Iris pigment epithelial cell (primary cell): ENCODE measurements at regions not wholly inside any gene's neighbourhood (a gene's known extent, or its start where the extent isn't known, plus 50 kb on each side); places are given as distances from the start of the nearest gene placed in this dataset.
"Not testable (repeated sequence)": the region's sequence is repeated elsewhere in the genome, so short reads cannot be mapped to it uniquely, and the experiment has no call there.

Experiments used
- DNase-seq: peaks from one replicate; pipeline ENCODE4 v3.0.0-alpha.2; 2011; ENCODE audit warnings: low read depth

DNA sequence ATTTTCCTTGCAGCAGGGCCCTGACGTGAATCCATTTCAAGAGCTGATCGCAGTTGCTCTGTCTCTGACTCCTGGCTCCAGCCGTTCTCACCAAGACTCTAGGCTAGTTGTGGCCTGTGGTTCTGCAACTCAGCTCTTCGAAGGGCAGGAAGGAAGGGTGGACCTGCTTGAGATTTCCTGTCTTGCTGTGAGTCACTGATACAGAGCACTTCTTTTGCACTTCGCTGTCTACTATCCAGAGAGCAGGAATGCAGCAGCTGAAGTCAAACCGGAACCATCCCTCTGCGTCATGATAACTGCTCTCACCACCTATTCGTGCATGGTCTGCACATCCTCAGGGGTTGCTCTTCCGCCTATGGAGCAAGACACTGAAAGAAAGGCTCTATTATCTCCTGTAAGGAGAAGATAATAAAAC is 59.7 kb downstream of the RAP2B start:
- peak; percentile 100 for DNase-seq

DNA sequence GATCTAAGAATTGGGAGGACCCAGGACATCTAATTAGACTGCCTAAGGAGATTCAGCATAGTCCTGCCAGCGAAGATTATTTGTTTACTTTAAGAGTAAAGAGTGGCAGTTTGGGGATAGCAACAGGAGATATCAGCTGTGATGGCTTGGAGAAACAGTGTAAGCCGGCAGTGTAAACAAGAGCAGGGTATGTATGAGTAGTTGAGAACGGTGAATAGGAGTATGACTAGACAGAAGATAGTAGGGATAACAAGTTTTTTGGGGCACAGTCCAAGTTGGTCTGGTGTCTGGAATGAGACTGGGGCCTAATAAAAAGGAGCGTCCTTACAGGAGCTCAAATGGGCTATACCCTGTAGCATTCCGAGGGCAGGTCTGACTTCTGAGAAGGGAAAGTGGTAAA is 64.9 kb downstream of the RAP2B start:
- DNase-seq, result not testable (repeated sequence)

DNA sequence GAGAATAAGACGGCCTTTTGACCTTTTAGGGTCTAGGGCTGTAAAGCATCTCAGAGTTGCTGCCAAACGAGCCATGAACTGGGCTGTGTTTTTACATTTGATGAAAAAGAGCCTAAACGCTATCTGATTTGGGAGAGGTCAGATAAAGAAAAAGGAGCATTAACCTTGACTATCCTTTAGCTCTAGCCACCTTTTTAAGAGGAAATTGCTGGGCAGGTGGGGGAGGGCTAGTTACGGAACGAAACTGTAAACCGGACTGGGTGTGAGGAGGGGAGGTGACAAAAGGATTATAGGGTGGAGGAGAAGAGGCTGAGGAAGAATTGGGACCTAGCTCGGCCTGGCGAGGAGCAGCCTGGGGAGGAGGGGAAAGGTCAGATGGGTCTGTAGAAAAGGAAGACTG is 68.4 kb downstream of the RAP2B start:
- not testable (repeated sequence) for DNase-seq

DNA sequence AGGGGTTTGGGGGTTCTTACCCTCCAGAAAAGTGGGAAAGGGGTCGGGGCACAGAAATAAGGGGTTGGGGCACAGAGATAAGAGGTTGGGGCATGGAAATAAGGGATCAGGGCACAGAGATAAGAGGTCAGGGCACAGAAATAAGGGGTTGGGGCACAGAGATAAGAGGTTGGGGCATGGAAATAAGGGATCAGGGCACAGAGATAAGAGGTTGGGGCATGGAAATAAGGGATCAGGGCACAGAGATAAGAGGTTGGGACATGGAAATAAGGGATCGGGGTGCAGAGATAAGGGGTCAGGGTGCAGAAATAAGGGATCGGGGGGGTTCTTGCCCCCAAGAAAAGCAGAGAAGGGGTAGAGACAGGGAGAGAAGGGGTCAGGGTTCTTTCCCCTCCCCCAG is 69.2 kb downstream of the RAP2B start:
- DNase-seq, result not testable (repeated sequence)

DNA sequence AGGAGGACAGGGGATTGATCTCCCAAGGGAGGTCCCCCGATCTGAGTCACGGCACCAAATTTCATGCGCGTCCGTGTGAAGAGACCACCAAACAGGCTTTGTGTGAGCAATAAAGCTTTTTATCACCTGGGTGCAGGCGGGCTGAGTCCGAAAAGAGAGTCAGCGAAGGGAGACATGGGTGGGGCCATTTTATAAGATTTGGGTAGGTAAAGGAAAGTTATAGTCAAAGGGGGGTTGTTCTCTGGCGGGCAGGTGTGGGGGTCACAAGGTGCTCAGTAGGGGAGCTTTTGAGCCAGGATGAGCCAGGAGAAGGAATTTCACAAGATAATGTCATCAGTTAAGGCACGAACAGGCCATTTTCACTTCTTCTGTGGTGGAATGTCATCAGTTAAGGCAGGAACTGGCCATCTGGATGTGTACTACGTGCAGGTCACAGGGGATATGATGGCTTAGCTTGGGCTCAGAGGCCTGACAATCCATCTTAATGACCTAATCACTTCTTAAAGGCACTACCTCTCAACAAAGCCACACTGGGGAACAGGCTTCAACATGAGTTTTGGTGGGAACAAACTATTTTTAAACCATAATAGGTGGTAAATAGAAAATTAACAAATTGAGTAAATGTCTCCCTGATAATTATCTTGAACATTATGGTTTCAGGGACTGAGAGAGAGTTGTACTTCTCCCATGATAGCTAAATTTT is 70.2 kb downstream of the RAP2B start:
- peak; percentile 43 for DNase-seq

DNA sequence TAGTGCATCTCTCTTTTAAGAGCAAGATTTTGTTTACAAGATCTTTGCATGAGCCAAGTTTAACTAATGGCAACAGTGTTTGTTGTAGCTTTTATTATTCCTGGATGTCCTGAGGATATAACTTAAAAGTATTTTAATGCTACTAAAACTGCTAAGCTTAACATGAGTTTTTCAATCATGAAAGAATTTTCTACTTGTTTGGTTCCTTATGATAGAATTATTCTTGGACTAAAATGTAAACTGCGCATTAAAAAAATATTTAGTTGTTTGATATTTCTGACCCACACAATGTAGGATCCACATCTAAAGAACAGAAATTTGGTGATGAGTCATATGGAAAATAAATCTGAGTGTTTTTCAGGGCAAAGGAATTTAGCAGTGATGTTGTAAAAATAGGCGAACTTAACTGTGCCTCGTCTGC is 70.8 kb downstream of the RAP2B start:
- DNase-seq, result peak; percentile 84

DNA sequence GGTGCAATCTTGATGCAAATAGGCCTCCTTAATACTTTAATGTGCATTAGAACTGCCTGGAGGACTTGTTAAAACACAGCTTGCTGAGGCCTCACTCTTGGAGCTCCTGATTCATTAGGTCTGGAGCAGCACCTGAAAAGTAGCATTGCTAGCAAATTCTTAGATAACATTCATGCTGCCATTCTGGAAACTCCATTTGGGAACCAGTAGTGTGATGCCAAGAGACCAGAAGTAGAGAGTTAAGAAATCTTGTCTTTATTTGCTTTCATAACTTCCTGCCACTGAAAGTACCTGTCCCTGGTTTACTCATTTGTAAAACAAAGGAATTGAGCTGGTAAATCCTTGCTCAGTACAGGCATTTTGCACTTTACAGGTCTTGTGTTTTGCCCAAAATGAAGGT is 72.0 kb downstream of the RAP2B start:
- DNase-seq, result no peak

DNA sequence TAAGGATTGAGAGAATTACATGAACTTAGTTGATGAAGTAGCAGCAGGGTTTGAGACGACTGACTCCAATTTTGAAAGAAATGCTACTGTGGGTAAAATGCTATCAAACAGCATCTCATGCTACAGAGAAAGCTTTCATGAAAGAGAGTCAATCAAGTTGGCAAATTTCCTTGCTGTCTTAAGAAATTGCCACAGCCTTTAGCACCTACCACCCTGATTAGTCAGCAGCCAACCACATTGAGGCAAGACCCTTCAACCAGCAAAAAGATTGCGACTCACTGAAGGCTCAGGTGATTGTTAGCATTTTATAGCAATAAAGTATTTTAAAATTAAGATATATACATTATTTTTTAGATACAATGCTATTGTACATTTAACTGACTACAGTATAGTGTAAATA is 80.9 kb downstream of the RAP2B start:
- DNase-seq, result no peak

DNA sequence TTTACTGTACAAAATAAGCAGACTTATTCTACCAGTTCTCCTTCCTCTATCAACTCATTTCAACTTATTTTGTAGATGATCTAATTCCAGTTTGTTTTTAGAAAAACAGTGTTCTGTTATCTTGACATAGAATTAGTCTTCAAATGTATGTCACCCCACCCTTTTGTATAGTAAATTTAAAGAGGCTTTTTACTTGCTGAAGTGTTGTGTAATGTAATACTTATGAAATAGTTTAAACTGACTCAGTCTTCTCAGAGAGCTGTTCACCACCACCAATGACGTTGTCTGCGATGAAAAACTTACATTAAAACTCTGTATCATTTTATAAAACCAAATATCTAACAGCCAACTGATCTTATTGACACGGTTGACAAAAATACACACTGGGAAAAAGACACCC is 82.9 kb downstream of the RAP2B start:
- peak; percentile 60 for DNase-seq

DNA sequence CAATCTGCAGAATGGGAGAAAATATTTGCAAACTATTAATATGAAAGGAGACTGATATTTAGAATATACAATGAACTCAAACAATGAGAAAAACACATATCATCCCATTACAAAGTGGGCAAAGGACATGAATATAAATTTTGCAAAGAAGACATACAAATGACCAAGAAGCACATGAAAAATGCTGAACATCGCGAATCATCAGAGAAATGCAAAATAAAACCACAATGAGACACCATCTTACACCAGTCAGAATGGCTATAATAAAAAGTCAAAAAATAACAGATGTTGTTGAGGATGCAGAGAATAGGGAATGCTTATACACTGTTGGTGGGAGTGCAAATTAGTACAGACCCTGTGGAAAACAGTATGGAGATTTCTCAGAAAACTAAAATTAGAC is 83.6 kb downstream of the RAP2B start:
- DNase-seq, result no peak

DNA sequence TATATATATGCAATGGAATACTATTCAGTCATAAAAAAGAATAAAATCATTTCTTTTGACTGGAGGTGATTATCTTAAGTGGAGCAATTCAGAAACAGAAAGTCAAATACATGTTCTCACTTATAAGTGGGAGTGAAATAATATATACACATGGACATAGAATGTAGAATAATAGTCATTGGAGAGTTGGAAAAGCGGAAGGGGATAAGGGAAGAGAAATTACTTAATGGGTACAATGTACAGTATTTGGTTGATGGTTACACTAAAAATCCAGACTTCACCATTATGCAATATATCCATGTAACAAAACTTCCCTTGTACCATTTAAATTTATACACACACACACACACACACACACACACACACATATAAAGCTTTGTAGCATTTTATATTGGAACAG is 84.3 kb downstream of the RAP2B start:
- DNase-seq, result no peak

DNA sequence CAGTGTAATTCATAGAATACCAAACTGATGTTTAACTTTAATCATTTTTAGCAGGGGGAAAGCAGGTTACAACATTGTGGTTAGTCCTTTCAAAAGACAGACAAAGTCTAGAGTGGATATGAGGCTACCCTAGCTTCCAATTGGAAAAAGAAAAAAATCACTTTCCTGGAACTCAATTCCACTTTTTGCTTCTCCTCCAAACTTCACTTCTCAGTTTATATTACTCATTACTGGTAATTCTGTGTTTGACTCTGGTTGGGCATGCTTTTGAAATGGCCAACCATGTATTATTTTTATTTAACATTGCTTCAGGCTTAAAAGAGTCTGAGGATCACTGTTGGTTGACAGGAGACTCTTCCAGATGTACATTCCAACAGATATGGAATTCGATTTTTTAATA is 84.8 kb downstream of the RAP2B start:
- peak; percentile 61 for DNase-seq

DNA sequence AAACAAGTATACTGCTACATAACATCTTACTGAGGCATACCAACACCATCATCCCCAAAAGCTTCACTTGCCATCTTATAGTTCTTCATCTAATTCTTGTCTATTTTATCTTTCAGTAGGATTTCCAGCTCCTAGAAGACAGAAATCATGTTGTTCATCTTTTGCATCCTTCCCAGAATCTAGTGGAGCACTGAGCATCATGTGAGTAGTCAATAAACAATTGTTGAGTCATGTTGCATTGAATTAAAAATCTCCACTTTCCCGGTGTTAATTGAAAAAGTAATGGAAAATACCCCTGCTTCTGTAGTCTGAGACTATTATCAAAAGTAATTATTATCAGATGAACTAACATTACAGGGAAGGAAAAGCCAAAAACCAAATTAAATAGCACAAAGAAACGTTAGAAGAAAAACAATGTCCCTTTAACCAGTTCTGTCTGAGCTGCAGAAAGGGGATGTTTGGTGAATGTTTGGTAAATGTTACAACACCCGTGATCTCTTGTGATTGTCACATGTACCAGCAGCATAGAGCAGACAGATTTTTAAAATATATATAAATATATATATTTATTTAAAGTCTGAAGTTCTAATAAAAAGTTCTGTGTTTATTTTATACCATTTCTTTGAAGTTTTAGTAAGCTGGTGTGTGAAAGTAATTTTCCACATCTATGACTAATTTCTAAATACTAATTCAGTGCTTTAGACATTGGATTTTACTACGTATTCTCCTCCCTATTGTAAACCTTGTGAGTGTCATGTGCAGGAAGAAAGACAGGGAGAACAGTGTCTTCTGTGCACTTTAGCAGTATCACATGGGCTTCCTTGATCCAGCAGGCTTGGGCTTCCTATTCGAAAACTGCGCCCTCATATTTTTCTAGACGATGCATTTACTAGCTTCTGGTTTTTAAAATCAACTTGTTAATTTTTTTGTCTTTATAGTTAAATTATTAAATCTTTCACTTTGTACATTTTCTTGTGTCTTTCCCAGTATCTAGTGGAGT is 85.6 kb downstream of the RAP2B start:
- DNase-seq, result no peak

DNA sequence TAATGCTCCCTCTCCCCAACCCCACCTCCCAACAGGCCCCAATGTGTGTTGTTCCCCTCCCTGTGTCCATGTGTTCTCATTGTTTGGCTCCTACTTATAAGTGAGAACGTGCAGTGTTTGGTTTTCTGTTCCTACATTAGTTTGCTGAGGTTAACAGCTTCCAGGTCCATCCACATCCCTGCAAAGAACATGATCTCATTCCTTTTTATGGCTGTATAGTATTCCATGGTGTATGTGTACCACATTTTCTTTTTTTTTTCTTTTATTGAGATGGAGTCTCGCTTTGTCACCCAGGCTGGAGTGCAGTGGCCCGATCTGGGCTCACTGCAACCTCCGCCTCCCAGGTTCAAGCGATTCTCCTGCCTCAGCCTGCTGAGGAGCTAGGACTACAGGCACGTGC is 86.8 kb downstream of the RAP2B start:
- not testable (repeated sequence) for DNase-seq

DNA sequence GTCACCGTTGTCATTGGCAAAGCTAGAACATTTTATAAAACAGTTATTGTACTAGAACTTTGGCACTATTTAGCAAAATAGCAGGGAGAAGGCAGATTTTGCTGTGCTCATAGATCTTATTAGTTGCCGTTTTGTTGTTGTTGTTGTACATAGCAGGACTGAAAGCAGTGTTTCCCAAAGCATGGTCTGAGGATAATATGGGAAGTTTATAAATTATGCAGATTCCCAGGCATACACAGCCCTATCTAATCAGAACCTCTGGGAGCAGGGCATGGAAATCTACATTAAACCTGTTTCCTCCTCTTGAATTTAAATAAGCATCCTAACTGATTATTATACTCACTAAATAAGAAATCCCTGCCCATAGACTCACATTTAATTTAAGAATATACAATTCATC is 87.9 kb downstream of the RAP2B start:
- DNase-seq, result no peak

DNA sequence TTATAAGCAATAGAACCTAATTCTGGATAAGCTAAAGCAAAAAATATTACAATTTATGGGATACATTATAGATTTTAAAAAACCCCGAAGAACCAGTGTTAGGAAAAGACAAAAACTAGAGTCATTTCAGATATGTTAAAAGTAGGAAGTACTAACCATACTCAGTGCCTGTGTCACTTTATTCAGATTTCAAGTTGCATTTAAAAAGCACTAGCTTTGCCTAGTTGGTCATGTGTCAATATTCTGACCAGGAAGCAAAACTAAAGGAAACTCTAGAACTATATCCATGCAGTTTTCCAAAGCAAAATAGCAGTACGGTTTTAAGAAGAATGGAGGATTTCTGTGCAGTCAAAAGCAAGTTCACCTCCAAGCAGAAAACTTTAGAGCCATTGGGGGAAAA is 88.4 kb downstream of the RAP2B start:
- no peak for DNase-seq

DNA sequence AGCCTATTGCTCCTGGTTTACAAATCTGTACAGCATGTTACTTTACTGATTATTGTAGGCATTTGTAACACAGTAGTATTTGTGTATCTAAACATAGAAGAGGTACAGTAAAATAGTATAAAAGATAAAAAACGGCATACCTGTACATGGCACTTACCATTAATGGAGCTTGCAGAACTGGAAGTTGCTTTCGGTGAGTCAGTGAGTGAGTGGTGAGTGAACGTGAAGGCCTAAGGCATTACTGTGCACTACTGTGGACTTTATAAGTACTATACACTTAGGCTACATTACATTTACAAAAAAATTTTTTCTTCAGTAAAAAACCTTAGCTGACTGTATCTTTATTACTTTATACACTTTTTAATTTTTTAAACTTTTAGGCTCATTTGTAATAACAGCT is 90.9 kb downstream of the RAP2B start:
- DNase-seq, result peak; percentile 37

DNA sequence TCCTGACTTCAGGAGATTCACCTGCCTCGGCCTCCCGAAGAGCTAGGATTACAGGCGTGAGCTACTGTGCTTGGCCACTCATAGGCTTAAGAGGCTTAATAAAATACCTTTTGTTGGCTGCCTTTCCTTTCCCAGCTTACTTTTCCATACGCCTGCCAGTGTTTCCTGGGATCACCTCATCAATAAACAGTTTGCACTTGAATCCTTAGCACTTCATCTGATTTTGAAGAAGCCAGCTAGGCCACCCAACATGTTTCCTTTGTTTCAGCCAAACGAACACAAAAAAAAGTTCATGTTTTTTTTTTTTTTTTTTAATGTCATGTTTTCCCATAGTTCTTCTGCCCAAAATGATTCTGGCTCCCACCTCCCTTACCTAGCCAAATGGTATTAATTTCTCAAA is 92.3 kb downstream of the RAP2B start:
- DNase-seq, result no peak

DNA sequence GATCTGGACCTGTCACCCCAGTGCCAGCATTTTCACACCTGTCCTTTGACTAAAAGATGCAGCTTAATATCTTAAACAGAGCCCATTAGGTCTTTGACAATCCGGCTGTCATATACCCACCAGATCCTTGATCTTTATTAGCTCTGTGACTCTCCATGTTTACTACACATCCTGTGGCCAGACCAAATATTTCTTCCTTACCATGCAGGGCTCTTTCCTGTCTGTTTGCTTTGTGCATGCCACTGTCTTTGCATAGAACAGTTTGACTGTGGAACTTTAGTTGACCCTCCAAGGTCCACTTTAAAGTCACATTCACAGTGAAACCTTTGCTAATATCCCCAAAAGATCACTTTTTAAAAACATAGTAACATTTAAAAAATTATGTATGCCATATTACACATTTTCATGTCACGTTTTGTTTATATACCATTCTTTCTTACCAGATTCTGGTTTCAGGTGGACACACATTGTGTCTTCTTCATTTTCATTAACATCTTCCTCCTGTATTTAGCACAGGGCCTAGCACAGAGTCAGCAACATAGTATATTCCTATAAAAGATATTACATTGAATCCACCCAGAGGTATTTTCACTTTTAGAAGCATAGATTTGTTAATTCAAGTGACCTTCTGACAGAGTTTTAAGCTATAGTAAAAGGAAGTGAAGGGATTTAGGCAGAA is 95.8 kb downstream of the RAP2B start:
- no peak for DNase-seq

DNA sequence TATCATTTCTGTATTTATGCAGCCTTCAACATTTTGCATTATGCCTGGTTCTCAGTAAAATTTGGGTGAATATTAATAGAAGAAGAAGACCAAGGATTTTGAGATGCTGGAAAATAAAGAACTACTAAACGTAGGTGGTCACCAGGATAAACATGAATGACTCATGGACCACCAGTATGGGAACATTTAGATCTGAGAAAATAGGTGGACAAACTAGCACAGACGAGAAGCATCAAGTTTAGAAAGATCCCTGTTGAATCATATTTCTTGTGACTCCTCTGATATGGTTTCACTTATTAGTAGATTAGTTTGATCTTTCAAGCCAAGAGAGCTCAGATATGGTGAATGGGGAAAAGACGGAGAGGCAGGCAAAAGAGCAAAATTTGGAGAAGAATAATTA is 97.9 kb downstream of the RAP2B start:
- DNase-seq, result no peak

DNA sequence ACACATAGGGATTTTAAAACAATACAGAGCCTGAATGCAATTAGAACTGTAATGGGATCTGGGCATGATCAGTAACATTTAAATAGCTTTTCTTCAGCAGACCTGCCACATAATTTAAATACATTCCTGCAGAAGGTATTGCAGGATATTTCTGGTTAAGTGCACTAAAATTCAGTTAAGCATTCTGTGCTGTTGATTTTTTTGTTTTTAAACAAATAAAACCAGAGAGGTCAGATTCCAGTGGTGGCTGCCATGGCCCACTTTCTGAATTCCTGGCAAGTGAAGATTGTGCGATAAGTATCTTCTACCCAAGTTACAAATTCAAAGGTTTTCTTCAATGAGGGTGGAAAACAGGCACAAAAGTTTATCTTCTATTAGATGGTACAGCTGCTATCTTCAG is 98.7 kb downstream of the RAP2B start:
- no peak for DNase-seq

DNA sequence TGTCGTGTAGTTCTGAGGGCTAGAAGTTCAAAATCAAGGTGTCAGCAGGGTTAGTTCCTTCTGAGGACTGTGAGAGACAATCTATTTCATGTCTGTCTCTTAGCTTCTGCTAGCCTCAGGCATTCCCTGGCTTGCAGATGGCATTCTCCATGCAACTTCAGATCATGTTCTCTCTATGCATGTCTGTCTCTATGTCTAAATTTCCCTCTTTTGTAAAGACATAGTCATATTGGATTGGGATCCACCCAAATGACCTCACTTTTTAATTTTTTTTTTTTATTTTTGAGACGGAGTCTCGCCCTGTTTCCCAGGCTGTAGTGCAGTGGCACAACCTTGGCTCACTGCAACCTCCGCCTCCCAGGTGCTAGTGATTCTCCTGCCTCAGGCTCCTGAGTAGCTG is 104.6 kb downstream of the RAP2B start:
- no peak for DNase-seq
